Hematopoietic multipotent progenitor cell treated with erythropoietin and hydrocortisone succinate and interleukin-3 and kit ligand, for 6 days (in vitro differentiated cells): ENCODE measurements at regions not wholly inside any gene's neighbourhood (a gene's known extent, or its start where the extent isn't known, plus 50 kb on each side); places are given as distances from the start of the nearest gene placed in this dataset.

Experiments
- DNase-seq: peaks from one replicate; pipeline ENCODE4 v3.0.0-alpha.2; 2015

DNA sequence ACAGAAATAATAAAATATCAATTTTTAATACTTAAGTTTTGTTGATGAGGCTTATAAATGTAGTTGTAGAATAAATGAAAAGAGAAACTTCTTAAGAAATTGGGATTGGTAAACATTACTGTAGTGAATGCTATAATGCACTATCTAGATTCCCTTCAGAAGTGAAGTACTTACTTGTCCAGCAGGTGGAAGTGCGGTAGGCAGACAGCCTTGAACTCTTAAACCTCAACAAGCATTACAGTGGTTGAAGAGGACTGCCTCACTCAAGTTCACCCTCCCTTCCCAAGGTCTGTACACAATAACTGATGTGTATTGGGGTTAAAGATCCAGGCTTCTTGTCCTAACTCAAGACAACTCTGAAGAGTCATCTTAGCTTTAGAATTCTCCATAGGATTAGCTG, 931.0 kb upstream of the LRRTM1 start:
- DNase-seq, result no peak

DNA sequence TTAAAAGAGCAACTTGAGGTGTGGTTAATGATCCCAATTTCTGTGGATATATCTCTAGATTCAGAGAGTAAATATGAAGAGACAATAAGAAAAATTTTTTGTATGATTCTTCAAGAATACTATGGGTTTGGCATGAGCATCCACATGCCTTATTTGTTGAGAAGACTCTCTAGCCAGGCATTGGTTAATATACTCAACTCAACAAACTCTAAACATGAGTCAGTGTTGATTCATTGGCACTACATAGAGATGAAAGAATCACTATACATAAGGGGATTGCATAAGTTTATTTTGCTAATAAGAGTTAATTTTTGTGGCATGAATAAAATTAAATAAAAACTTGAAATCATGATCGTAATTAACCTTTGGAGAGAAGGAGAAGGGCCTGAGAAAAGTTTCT, 930.2 kb upstream of the LRRTM1 start:
- DNase-seq, result no peak

DNA sequence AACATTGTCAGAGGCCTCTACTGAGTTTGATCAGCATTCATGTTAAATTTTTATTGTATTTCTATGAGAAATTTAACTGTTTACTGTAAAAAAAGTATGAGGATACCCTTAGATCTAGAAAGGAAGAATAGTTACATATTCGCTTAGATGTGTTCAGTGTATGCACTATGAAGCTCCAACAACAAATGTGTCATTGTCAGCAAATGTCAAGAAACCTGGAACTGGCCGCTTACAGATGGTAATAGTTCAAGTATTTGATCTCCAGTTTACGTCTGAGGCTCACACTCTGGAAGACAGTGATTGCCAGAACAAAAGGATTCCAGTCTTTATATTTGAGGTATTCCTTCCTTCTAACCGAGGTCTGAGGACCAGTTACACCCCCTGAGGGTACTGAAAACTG, 921.2 kb upstream of the LRRTM1 start:
- no peak for DNase-seq

DNA sequence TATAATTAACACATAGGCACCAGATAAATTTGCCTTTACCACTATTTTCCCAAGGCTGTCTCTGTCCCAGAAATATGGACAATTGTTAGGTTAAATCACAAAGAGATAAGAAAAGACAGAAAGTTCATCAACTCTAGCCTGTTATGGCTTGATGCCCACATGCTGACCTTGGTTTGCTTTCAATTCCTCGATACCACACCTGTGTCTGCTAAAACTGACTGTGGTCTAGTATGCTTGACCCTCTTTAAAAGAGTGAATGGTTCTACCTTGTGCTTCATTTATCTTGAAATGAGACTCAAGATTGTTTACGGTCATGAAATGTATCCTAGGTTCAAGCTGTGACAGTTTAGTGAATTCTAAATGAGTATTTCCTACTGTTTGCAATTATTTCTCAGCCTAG, 909.0 kb upstream of the LRRTM1 start:
- no peak for DNase-seq

DNA sequence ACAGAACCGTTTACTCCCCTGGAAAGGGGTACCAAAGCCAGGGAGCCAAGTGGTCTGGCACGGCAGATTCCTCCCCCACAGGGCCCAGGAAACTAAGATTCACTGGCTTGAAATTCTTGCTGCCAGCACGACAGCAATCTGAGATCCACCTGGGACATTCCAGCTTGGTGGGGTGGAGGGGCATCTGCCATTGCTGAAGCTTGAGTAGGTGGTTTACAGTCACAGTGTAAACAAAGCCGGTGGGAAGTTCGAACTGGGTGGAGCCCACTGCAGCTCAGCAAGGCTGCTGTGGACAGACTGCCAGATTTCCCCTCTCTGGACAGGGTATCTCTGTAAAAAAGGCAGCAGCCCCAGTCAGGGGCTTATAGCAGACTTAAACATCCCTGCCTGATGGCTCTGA, 901.7 kb upstream of the LRRTM1 start:
- no peak for DNase-seq

DNA sequence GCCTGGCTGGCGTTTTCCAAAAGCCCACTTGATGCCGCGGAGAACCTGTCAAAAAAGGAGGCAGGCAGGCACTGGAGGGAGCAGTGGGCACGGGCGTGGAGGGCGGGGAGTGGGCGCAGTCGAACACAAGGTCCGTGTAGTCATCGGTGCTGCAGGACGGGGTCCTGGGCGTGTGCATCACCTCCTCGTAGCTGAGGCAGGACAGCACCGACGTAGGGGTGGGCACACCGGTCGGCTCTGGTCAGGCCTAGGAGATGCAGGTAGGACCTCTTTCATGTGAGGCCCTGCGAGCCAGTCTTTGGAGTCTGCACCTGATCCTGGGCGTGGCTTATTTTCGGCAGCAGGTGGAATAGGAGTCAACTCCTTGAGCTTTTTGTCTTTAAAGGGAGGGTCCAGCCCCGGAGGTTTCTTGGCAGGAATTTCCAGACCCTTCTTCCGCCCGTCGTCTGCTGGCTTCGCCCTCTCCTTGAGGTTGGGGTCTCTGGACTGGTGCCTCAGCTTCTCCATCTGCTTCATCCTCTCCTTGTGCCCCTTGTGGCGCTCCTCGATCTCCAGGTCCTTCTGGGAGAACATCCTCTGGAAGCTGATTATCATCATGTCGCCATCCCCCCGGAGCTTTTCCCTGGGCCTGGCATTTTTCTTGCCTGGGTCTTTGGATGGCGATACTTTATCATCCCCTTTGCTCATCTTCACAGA, 892.5 kb upstream of the LRRTM1 start:
- DNase-seq, result no peak

DNA sequence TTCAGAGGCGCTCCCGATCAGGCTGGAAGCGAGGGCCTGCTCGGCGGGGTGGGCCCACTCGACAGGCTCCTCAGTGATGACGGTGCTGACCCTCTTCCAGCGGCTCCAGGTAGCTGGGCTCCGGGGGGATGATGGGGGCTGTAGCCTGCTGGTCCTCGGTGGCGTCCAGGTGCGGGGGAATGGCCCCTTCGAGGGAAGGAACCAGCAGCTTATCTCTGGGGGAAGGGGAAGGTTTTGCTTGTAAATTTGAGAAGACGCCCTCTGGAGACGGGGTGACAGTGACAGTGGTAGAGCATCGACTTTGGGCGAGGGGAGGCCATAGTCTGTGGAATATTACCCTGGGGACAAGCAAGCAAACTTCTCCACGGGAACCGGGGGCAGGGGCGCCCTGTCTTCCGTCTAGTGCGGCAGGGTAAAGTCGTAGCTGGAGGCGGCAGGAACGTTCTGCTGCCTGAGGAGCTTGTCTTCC, 891.9 kb upstream of the LRRTM1 start:
- DNase-seq, result no peak

DNA sequence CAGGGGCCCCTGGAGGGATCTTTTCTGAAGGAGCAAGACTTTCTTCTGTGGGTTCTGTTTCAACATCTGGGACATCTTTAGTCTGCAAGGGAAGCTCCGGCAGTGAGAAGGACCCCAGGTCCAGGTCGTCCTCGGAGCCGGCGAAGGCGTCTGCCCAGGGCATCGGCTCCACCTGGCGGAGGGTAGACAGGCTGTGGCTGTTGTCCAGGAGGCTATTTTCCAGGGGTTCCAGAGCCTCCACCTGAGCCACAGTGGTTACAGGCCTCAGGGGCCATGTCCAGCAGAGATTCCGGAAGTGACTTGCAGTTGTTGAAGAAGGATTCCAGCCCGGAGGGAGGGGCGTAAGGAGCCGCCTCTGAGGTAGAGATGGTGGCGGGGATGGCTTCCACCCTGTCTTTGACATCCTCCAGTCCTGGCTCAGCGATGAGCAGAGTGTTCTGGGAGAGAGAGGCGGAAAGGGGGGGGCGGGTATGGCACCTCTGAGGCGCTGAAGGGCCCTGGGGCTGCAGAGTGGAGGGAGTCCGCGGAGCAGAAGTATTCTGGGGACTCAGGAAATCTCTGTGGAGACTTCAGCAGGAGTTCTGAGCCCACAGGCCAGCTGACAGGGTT, 891.3 kb upstream of the LRRTM1 start:
- DNase-seq, result no peak

DNA sequence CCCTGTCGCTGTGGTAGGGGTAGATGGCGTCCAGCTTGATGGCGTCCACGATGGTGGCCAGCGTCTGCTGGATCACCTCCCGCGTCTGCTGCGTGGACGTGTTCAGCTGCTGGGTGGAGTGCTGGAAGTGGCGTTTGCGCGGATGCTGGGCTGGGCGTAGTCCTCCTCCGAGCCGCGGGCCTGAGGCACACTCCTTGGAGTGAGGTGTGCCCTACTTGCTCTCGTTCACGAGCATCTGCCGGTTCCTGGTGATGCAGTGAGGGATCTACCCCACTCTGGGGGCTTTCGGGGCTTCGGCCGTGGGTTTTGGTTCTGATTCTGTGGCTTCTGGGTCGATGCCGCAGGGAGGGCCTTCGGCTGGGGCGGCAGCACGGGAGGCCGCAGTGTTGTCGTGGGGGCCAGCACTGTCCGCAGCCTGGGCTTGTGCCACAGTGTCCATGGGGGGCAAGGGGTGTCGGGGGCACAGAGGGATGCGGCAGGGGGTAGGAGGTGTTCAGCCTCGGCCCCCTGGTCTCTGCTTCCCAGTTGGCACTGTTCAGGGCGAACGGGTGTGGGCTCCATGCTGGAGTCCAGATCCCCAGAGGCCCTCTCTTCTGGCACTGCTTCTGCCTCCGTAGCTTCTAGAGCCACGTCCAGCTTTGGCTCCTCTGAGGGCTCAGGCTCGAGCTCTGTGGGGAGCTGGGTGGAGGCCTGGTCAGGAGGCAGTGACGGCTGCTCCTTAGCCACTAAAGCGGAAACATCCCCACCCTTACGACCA, 890.6 kb upstream of the LRRTM1 start:
- DNase-seq, result no peak

DNA sequence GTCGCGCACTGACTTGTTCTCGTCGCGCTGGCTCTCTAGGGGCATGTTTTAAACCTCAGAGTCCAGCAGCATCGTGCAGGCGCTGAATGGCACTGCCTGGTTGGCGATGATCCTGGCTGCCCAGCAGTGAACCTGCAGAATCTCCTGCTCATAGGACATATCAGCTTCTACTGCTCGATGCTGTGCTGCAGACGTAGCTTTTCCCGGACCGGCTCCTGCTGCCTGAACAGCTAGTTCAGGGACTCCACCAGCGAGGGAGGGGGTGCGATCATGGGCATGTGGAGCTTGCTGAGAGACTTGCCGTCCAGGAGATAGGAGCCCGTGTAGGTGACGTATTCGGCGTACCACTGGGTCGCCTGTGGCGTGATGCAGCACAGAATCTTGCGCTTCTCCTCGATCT, 890.0 kb upstream of the LRRTM1 start:
- no peak for DNase-seq

DNA sequence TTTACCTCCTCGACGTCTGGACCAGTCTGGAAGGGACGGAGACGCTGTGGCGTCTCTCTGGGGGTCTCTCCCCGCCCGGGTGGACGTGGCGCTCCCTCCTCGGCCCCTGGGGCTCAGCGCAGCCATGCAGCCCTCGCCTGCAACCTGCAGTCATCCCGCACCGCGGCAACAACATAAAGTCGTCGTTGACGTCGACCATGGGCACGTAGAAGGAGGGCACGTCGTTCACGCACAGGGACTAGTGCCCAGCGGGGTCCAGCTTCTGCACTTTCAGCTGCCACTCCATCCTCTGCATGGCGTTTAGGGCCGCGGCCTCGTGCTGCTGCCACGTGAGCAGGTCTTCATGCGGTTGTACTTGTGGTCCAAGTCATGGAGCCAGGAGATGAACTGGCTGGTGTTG, 889.6 kb upstream of the LRRTM1 start:
- no peak for DNase-seq

DNA sequence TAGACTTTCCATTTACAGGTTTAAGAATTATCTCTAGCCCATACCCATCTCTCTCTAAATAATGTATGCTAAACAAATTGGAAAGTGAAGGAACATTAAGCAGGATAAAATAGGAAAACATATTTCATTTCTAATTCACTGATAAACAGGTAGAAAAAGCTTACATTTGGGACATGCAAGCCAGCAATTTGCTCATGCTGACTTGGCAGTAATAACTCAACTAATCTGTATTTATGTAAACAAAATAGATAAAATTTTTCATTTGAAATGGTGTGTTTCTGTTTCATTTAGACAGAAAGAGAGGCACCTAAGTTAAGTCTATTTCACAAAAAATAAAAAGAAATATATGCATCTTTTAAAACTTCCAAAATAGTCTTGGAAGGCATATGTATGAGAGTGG, 877.3 kb upstream of the LRRTM1 start:
- no peak for DNase-seq

DNA sequence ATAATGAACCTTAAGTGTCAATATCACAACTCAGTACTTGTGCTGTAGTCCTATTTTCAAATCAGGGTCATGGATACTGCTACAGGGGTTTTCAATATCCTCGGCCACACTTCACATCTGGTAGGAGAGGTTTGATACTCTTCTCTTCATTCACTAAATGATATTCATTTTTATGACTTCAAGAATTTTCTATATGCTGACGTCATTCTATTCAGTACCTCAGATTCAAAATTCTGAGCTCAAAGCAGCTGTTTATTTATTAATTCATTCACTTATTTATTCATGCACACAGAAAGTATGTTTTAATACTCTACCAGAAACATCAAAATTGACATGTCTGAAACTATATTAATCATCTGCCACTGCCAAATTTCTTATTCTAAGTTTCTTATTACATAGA, 866.9 kb upstream of the LRRTM1 start:
- no peak for DNase-seq

DNA sequence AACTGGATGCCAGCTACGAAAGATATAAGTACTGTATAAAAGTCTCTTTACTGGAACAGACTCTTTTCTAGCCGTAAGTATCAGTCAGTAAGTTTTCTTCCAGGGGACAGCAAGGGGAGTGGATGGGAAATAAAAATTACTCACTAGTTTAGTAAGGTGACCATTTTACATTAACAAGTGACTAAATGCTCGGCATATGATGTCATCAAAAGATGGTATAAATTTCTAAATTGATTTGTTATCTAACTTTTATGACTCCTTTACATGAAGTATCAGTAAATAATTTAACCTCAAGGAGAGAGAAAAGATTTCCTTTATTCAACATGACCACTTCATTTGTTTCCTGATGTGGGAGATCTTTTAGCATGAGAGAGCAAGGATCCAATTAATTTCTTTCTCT, 859.0 kb upstream of the LRRTM1 start:
- no peak for DNase-seq

DNA sequence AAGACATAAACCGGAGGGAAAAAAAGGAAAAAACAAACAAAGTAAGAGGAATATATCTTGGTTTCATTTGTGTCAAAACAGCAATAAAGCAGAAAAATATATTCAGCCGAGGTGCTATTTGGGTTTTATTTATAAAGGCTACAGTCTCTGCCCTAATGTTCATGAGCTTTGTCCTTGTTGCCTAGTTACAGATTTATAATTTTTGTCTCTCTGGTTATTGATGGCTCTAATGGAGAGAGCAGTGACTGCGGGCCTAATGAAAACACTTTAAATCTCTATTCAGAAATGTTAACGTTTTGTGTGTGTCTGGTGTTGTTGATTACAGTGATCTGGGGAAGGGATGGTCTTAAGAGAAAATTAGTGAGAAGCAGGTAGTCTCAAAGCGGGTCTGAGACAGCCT, 854.0 kb upstream of the LRRTM1 start:
- DNase-seq, result no peak

DNA sequence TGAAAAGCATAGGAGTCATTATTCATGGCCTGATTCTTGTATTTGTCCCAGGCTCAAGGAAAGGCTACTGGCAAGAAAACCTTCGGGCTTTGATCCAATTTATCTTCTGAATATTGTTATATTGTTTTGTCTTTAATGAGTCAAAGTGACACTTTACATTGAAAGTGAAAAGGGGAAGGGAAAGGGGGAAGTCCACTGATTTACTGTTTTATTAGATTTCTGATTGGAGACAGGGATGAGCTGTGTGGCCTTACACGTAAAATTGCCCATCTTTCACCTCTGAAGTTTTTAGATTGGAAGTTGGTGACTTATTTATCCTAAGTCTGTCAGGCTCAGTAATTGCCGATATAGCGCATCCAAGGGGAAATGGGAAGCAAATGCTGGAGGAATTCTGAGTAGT, 843.8 kb upstream of the LRRTM1 start:
- DNase-seq, result no peak

DNA sequence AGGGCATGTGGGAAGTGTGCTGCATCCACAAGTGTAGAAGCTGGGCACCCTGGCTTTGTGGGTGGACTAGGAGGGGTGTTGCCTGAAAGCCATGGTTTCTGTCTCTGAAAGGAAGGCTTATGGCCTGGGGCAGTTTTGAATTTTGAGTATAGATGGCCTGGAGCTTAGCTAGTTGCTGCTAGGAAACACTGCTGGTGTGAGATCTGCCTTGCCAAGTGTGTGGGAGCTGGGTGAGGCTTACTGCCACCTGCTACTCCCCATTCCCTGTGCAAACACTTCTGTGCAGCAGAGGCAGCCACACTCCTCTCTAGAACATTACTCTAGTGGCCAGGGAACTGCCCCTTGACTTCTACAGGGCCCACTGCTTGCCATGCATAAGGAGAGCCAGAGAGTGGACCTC, 831.7 kb upstream of the LRRTM1 start:
- no peak for DNase-seq

DNA sequence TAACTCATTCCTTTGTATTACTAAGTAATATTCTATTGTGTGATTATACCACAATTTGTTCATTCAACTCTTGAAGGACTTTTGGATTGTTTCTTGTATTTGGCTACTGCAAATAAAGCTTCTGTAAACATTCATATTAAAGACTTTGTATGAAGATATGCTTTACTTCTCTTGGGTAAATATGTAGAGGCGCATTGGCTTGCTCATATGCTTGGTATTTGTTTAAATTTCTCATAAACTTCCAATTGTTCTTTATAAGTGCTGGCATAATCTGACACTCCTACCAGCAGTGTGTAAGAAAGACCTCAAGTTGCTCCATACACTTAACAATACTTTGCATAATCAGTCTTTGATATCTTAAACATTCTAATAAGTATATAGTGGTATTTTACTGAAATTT, 792.8 kb upstream of the LRRTM1 start:
- DNase-seq, result no peak

DNA sequence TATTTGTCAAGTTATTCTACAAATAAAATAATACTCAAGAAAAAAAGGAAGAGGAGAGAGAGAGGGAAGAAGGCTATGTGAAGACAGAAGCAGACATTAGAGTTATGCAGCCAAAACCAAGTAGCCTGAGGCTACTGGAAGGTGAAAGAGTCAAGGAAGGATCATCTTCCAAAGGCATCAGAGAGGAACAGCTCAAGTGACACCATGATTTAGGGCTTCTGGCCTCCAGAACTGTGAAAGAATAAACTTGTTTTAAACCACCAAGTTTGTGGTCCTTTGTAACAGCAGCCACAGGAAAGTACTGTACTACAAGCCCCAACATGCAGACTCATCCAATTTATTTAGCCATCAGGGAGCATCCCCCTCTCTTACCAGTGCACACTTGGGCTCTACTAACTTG, 788.5 kb upstream of the LRRTM1 start:
- DNase-seq, result no peak

DNA sequence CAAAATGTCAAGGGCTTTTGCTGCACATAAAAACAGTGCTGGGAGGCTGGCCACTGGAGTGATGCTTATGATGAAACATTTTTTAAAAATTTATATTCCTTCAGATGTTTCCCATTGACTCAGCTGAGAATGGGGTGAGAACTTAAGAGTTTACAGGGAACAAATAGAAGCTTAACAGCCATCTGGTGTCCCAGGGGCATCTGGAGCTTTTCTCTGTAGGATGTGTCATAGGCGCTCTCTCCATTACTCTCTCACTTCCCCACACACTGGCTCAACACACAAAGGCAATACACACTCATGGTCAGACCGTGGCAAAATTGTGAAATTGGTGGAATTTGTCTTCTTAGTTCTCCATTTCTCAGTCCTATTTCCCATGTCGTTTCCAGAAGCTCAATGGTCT, 783.1 kb upstream of the LRRTM1 start:
- DNase-seq, result no peak

DNA sequence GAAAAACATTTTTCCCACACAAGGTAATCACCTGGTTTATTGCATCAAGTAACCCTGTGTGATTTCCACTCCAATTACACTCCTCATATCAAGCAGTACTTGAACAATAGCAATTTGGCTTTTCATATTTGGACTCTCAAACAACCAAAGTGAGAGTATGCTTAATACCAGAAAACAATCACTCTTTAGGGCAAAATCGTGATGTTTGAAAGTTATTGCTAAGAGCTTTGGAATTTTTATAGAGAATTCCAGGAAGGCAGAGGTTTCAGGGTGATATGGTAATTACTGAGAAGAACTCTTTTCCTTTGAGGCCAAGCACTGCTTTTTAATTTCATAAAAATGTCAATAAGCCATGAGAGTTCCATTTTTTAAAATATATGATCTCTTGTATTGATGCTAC, 779.5 kb upstream of the LRRTM1 start:
- no peak for DNase-seq

DNA sequence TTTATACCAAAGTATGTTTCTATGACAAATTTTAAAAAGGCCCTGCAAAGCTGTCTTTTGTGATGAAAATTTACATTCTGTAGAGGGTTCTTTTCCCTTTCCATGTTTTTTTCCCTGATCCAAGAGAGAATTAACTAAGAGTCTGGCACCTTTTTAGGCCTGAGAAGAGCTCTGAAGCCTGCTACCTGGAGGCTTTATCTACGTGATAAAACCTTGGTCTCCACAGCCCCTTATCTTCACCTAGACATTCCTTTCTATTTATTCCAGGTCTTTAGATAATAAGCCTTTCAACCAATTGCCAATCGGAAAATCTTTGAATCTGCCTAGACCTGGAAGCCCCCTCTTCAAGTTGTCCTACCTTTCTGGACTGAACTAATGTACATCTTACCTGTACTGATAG, 774.1 kb upstream of the LRRTM1 start:
- no peak for DNase-seq

DNA sequence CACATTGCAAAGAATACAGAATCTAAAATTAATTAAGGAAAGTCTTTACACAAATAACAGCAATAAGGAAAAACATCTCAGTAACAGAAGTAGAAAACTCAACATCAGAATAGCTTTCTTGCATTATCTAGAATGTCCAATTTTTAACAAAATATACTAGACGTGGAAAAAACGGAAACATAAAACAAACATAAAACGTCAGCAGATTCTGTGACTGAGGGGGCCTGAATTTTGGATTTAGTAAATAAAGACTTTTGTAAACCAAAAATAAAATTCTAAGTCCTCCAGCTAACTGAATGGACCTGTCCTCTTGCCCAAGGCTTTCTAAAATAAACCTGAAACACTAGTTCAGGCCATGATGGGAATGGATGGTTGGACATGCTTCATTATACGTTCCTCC, 773.5 kb upstream of the LRRTM1 start:
- no peak for DNase-seq

DNA sequence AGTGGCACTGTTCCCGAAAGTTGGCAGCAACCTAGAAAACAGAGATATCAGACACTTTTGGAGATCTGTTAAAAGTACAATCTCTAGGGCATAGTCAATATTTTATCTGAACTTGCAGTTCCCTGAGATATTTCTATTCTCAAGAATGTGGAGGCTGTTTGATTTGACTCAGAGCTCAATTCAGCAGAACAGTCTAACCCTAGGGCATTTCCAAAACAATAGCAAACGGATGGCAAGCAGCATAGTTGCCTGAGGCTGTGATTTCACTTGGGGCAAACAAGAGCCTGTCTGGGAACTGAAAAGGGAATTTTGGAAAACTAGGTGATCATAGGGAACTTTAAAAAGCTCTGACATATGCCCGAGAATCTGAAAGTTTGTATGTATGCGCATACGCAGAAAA, 772.8 kb upstream of the LRRTM1 start:
- no peak for DNase-seq

DNA sequence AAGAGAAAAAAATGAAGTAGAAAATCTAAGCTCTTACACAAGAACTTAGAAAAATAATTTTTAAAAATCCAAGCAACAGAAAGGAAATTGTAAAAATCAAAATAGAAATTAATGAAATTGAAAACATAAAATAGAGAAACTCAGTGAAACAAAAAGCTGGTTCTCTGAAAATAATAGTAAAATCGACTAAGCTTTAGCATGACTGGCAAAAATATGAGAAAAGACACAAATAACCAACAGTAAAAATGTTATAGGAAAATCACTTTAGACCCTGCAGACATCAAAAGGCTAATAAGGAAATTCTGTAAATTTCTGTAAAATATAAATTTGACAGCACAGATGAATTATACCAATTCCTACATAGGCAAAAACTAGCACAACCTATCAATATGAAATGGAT, 768.9 kb upstream of the LRRTM1 start:
- no peak for DNase-seq
